ENCODE measurements at regions not wholly inside any gene's neighbourhood (a gene's known extent, or its start where the extent isn't known, plus 50 kb on each side); places are given as distances from the start of the nearest gene placed in this dataset.

GRCh38 chrX:20739038-20739745 lies 472.5 kb upstream of the RPS6KA3 start:
- in situ Hi-C loops (cut with HindIII; ENCODE audit: low sequenced_read_pairs): no loop called here
- no peak overlapping the region for H3K4me3 ChIP-seq (ENCODE audit: low read depth, low read length)
- DNase-seq (ENCODE audit: low read depth, low spot score): no peak
- TF ChIP-seq, protein P1, sequence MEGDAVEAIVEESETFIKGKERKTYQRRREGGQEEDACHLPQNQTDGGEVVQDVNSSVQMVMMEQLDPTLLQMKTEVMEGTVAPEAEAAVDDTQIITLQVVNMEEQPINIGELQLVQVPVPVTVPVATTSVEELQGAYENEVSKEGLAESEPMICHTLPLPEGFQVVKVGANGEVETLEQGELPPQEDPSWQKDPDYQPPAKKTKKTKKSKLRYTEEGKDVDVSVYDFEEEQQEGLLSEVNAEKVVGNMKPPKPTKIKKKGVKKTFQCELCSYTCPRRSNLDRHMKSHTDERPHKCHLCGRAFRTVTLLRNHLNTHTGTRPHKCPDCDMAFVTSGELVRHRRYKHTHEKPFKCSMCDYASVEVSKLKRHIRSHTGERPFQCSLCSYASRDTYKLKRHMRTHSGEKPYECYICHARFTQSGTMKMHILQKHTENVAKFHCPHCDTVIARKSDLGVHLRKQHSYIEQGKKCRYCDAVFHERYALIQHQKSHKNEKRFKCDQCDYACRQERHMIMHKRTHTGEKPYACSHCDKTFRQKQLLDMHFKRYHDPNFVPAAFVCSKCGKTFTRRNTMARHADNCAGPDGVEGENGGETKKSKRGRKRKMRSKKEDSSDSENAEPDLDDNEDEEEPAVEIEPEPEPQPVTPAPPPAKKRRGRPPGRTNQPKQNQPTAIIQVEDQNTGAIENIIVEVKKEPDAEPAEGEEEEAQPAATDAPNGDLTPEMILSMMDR (IDR thresholded peaks at IDR 0.05; ENCODE audit: low read depth, low read length): no peak

- no peak for DNase-seq (ENCODE audit: low read depth, low spot score)
- TF ChIP-seq, protein P1 (IDR thresholded peaks at IDR 0.05; ENCODE audit: low read depth, low read length): no peak
- H3K4me3 ChIP-seq (ENCODE audit: low read depth, low read length): no peak overlapping the region
- in situ Hi-C loops (cut with HindIII; ENCODE audit: low sequenced_read_pairs): no loop called here
These were observed 462.7 kb upstream of the RPS6KA3 start for GRCh38 chrX:20729416-20729815.

GRCh38 chrX:20727447-20727846 lies 460.7 kb upstream of the RPS6KA3 start:
- in situ Hi-C loops (cut with HindIII; ENCODE audit: low sequenced_read_pairs): no loop called here
- TF ChIP-seq, protein P1 (IDR thresholded peaks at IDR 0.05; ENCODE audit: low read depth, low read length): no peak
- DNase-seq (ENCODE audit: low read depth, low spot score): no peak
- H3K4me3 ChIP-seq (ENCODE audit: low read depth, low read length): no peak overlapping the region

DNA sequence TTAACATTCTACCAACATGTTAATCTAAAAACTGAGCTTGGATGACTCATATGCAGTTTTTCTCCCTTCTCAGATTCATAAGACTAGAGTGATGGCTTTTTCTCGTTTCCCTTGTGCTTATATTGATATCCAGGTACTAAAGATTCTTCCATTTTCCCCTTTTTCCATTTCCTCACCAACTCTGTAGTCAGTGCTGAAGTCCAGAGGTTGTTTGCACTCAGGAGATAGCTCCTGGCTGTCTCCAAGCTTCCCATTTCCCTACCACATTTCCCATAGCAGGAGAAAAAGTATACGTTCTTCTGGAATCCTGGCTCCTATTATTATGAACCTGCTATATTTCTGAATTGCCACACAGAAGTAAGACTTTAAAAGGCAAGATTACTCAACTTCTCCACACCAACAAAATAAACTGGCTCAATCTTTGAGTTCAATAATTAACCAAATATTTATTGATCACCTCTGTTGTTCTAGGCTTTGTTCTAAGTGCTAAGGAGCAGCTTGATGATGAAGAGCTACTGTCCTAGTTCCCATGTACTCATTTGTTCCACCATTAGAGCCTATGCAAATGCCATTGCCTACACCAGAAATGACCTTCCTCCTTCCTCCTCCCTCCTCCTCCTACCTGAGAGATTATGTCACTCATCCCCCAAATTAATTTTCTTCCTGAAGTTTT lies 454.4 kb upstream of the RPS6KA3 start:
- no peak overlapping the region for H3K4me3 ChIP-seq (ENCODE audit: low read depth, low read length)
- in situ Hi-C loops (cut with HindIII; ENCODE audit: low sequenced_read_pairs): no loop called here
- no peak for DNase-seq (ENCODE audit: low read depth, low spot score)
- TF ChIP-seq, protein P1 (IDR thresholded peaks at IDR 0.05; ENCODE audit: low read depth, low read length): no peak

DNA sequence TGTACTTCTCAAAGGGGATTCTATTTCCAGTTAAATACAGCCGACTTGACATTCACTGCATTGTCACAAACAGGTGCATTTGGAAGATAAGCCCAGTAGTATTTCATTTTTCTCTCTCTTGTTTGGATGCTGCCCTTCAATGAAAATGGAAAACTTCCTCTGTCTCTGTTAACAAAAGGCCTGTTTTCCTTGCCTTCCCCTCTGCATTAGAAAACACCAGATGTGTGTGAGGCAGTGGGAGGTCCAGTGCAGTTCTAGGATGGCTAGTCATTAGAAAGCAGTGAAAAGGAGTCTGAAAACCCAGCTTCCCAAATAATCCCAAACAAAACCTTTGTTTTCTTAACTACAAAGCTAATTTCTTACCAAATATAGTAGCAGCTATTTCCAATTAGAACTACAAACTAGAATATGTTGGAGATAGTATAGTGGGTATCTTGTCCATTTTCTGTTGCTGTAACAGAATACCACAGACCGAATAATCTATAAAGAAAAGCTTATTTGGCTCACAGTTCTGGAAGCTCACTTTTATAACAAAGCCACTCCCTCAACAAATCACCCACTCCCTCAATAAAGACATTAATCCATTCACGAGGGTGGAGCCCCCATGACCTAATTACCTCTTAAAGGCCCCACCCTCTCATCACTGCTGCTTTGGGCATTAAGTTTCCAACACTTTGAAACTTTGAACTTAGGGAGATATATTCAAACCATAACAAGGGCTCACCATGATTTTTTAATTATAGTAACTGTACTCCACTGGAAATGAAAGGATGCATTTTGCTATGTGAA lies 452.1 kb upstream of the RPS6KA3 start:
- in situ Hi-C loops (cut with HindIII; ENCODE audit: low sequenced_read_pairs): no loop called here
- TF ChIP-seq, protein P1 (IDR thresholded peaks at IDR 0.05; ENCODE audit: low read depth, low read length): no peak
- no peak overlapping the region for H3K4me3 ChIP-seq (ENCODE audit: low read depth, low read length)
- no peak for DNase-seq (ENCODE audit: low read depth, low spot score)

- TF ChIP-seq, protein P1 (IDR thresholded peaks at IDR 0.05; ENCODE audit: low read depth, low read length): no peak
- in situ Hi-C loops (cut with HindIII; ENCODE audit: low sequenced_read_pairs): no loop called here
- DNase-seq (ENCODE audit: low read depth, low spot score): no peak
- no peak overlapping the region for H3K4me3 ChIP-seq (ENCODE audit: low read depth, low read length)
These were observed 448.5 kb upstream of the RPS6KA3 start for GRCh38 chrX:20715176-20715575.
